ENCODE measurements at regions not wholly inside any gene's neighbourhood (a gene's known extent, or its start where the extent isn't known, plus 50 kb on each side); places are given as distances from the start of the nearest gene placed in this dataset.

- TF ChIP-seq CTCF (conservative IDR thresholded peaks at IDR 0.05; ENCODE audit: low read depth, low read length) (no peak), EZH2 (IDR thresholded peaks at IDR 0.05; ENCODE audit: borderline replicate concordance, low read depth, low read length, poor library complexity, severe bottlenecking) (no peak)
Observed at GRCh38 chr14:42307239-42307825, 700.7 kb downstream of the LRFN5 start.
